ENCODE measurements at regions not wholly inside any gene's neighbourhood (a gene's known extent, or its start where the extent isn't known, plus 50 kb on each side); places are given as distances from the start of the nearest gene placed in this dataset.
A peak's percentile ranks its signal among the peaks of the same experiment; 100 is the strongest.

- no peaks in the 10 kb centered on the region for H3K27me3 Mint-ChIP-seq (ENCODE audit: low read depth)
- H3K9me3 Mint-ChIP-seq: peaks cover 11% of the 10 kb centered on the region
- peaks cover 4% of the 10 kb centered on the region for H3K36me3 Mint-ChIP-seq (ENCODE audit: low read depth)
- H3K27ac Mint-ChIP-seq (ENCODE audit: unreplicated experiment): no peak overlapping the region
- peak overlapping the region; percentile 73 for H3K4me3 Mint-ChIP-seq
- H3K4me1 Mint-ChIP-seq: peaks cover 15% of the 10 kb centered on the region
- TF ChIP-seq CTCF (conservative IDR thresholded peaks at IDR 0.05): no peak
- DNase-seq (ENCODE audit: low read depth, low spot score): peak; percentile 1
Observed at GRCh38 chr1:73065339-73066041, 783.2 kb upstream of the NEGR1 start.

- Mint-ChIP-seq H3K27me3 (ENCODE audit: low read depth) (no peaks in the 10 kb centered on the region), H3K4me3 (no peak overlapping the region), H3K36me3 (ENCODE audit: low read depth) (peaks cover 4% of the 10 kb centered on the region), H3K4me1 (no peaks in the 10 kb centered on the region), H3K27ac (ENCODE audit: unreplicated experiment) (no peak overlapping the region), H3K9me3 (peaks cover 17% of the 10 kb centered on the region)
- no peak for TF ChIP-seq CTCF (conservative IDR thresholded peaks at IDR 0.05)
- no peak for DNase-seq (ENCODE audit: low read depth, low spot score)
Observed at GRCh38 chr1:73056826-73057225, 774.5 kb upstream of the NEGR1 start.

- H3K27me3 Mint-ChIP-seq (ENCODE audit: low read depth): no peaks in the 10 kb centered on the region
- H3K4me1 Mint-ChIP-seq: no peaks in the 10 kb centered on the region
- no peak overlapping the region for H3K27ac Mint-ChIP-seq (ENCODE audit: unreplicated experiment)
- H3K9me3 Mint-ChIP-seq: no peaks in the 10 kb centered on the region
- no peak for TF ChIP-seq CTCF (conservative IDR thresholded peaks at IDR 0.05)
- H3K36me3 Mint-ChIP-seq (ENCODE audit: low read depth): no peaks in the 10 kb centered on the region
- H3K4me3 Mint-ChIP-seq: no peak overlapping the region
- DNase-seq (ENCODE audit: low read depth, low spot score): no peak
Observed at GRCh38 chr1:73044241-73045036, 762.1 kb upstream of the NEGR1 start.

- Mint-ChIP-seq H3K4me3 (no peak overlapping the region), H3K9me3 (no peaks in the 10 kb centered on the region)
Observed at GRCh38 chr1:73042403-73042802, 760.1 kb upstream of the NEGR1 start.

GRCh38 chr1:73040811-73041210 lies 758.5 kb upstream of the NEGR1 start:
- Mint-ChIP-seq H3K9me3 (no peaks in the 10 kb centered on the region), H3K27me3 (ENCODE audit: low read depth) (no peaks in the 10 kb centered on the region), H3K4me1 (no peaks in the 10 kb centered on the region), H3K27ac (ENCODE audit: unreplicated experiment) (no peak overlapping the region), H3K36me3 (ENCODE audit: low read depth) (no peaks in the 10 kb centered on the region), H3K4me3 (no peak overlapping the region)
- TF ChIP-seq CTCF (conservative IDR thresholded peaks at IDR 0.05): no peak
- DNase-seq (ENCODE audit: low read depth, low spot score): no peak

More at GRCh38 chr1:73042403-73042802, 760.1 kb upstream of the NEGR1 start:
- Mint-ChIP-seq H3K27ac (ENCODE audit: unreplicated experiment) (no peak overlapping the region), H3K27me3 (ENCODE audit: low read depth) (no peaks in the 10 kb centered on the region), H3K4me1 (no peaks in the 10 kb centered on the region), H3K36me3 (ENCODE audit: low read depth) (no peaks in the 10 kb centered on the region)
- no peak for TF ChIP-seq CTCF (conservative IDR thresholded peaks at IDR 0.05)
- no peak for DNase-seq (ENCODE audit: low read depth, low spot score)

Data from neural crest cell (in vitro differentiated cells).